Fibroblast of lung (primary cell): ENCODE measurements at regions not wholly inside any gene's neighbourhood (a gene's known extent, or its start where the extent isn't known, plus 50 kb on each side); places are given as distances from the start of the nearest gene placed in this dataset.
A peak's percentile ranks its signal among the peaks of the same experiment; 100 is the strongest.

Experiments used
- DNase-seq, 2 donors: peaks; one replicate each; pipeline versions ENCODE4 v3.0.0 to v3.0.0-alpha.2; 2010; ENCODE audit warnings: low read depth in 2 of 2
- H2AFZ ChIP-seq: 2 replicates; pipeline ENCODE4 v1.5.1; 2012; ENCODE audit warnings: low read length, control low read depth, inconsistent platforms
- H3K27ac ChIP-seq: 2 replicates; pipeline ENCODE4 v1.5.1; 2011; ENCODE audit warnings: low read length, control low read depth; ENCODE audit not compliant: insufficient read depth
- H3K27me3 ChIP-seq: 2 replicates; pipeline ENCODE4 v1.5.1; 2011; ENCODE audit warnings: mild to moderate bottlenecking, low read length; ENCODE audit not compliant: control insufficient read depth, insufficient read depth
- H3K36me3 ChIP-seq: 2 replicates; pipeline ENCODE4 v1.5.1; 2011; ENCODE audit warnings: low read length; ENCODE audit not compliant: control insufficient read depth, insufficient read depth
- H3K4me1 ChIP-seq: 2 replicates; pipeline ENCODE4 v1.5.1; 2011; ENCODE audit warnings: low read length; ENCODE audit not compliant: control insufficient read depth, insufficient read depth; ENCODE audit errors: extremely low read depth
- H3K4me2 ChIP-seq: 2 replicates; pipeline ENCODE4 v1.5.1; 2011; ENCODE audit warnings: low read length, control low read depth; ENCODE audit not compliant: insufficient read depth; ENCODE audit errors: extremely low read depth
- H3K4me3 ChIP-seq, 4 experiments: fragments of 200-600 bp in 1 of 4; sonication (generic) in 1 of 4; replicated peaks in 1 of 4; 2 replicates each; pipeline ENCODE4 v1.5.1; 2011 to 2016; ENCODE audit warnings: low read length in 4 of 4, low read depth in 3 of 4, mild to moderate bottlenecking in 3 of 4, control low read depth in 2 of 4, inconsistent platforms in 1 of 4, mixed read lengths in 1 of 4; ENCODE audit not compliant: insufficient read depth in 1 of 4; ENCODE audit errors: control extremely low read depth in 1 of 4
- H3K79me2 ChIP-seq: 2 replicates; pipeline ENCODE4 v1.5.1; 2012; ENCODE audit warnings: mild to moderate bottlenecking, low read length, inconsistent platforms; ENCODE audit not compliant: control insufficient read depth, insufficient read depth
- H3K9ac ChIP-seq: 2 replicates; pipeline ENCODE4 v1.5.1; 2011; ENCODE audit warnings: mild to moderate bottlenecking, low read length, control low read depth; ENCODE audit not compliant: insufficient read depth
- H3K9me3 ChIP-seq: 2 replicates; pipeline ENCODE4 v1.5.1; 2012; ENCODE audit warnings: low read depth, low read length; ENCODE audit not compliant: control insufficient read depth, insufficient read depth
- H4K20me1 ChIP-seq: 2 replicates; pipeline ENCODE4 v1.5.1; 2011; ENCODE audit warnings: low read length; ENCODE audit not compliant: control insufficient read depth, insufficient read depth; ENCODE audit errors: extremely low read depth
- CTCF ChIP-seq, 2 donors: IDR thresholded peaks in 1 of 2; conservative IDR thresholded peaks in 1 of 2; 1 replicate in 1 of 2; 2 replicates in 1 of 2; pipeline ENCODE4 v1.5.1; 2011 to 2012; ENCODE audit warnings: low read length in 2 of 2, control low read depth in 1 of 2, inconsistent platforms in 1 of 2, low read depth in 1 of 2, mild to moderate bottlenecking in 1 of 2
- EZH2 ChIP-seq: IDR thresholded peaks from 2 replicates; pipeline ENCODE4 v1.5.1; 2012; ENCODE audit warnings: low read length, control low read depth, mild to moderate bottlenecking; ENCODE audit errors: missing control alignments

- Histone ChIP-seq H3K27me3 (no peaks in the 10 kb centered on the region), H3K9me3 (no peaks in the 10 kb centered on the region), H3K27ac (no peak overlapping the region), H3K36me3 (no peaks in the 10 kb centered on the region), H3K4me3 (no peak overlapping the region), H2AFZ (no peak overlapping the region), H3K4me1 (no peaks in the 10 kb centered on the region), H3K79me2 (no peaks in the 10 kb centered on the region), H3K4me2 (no peak overlapping the region), H4K20me1 (no peaks in the 10 kb centered on the region), H3K9ac (no peak overlapping the region)
- DNase-seq, result peak in 1 of 2 donors; percentile 3
- no peak for TF ChIP-seq EZH2
- TF ChIP-seq CTCF (conservative IDR thresholded peaks at IDR 0.05 in 1 of 2, IDR thresholded peaks at IDR 0.05 in 1 of 2; ENCODE audit: low read depth in 1 of 2, low read length in 2 of 2), result no peak
Observed at GRCh38 chr3:87120881-87121280, 106.2 kb upstream of the CHMP2B start.

- Histone ChIP-seq H3K27me3 (no peaks in the 10 kb centered on the region), H2AFZ (no peak overlapping the region), H3K4me3 (no peak overlapping the region), H3K9me3 (no peaks in the 10 kb centered on the region), H3K27ac (no peak overlapping the region), H3K4me1 (no peaks in the 10 kb centered on the region), H4K20me1 (no peaks in the 10 kb centered on the region), H3K36me3 (no peaks in the 10 kb centered on the region), H3K9ac (no peak overlapping the region), H3K79me2 (no peaks in the 10 kb centered on the region), H3K4me2 (no peak overlapping the region)
- no peak for DNase-seq
- no peak for TF ChIP-seq EZH2
- no peak for TF ChIP-seq CTCF (conservative IDR thresholded peaks at IDR 0.05 in 1 of 2, IDR thresholded peaks at IDR 0.05 in 1 of 2; ENCODE audit: low read depth in 1 of 2, low read length in 2 of 2)
Observed at GRCh38 chr3:87120236-87120635, 106.9 kb upstream of the CHMP2B start.

DNA sequence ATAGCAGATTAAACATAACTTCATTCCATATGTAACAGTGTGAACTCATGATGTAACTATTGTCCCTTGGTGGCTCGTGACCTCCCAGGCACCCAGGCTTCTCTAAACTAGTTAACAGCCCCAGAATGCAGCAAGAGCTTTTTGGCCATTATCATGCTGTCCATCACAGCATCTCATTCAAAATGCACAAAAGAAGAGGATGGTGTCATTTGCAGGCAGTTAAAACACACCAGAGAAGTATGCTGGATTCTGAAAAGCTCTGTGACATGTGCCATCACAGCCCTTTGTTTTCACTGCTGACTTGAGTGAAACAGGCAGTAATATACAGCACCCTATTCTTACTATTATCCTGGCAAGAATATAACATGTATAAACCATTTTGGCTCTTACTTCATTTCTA lies 117.6 kb upstream of the CHMP2B start:
- Histone ChIP-seq H2AFZ (no peak overlapping the region), H4K20me1 (no peaks in the 10 kb centered on the region), H3K4me1 (no peaks in the 10 kb centered on the region), H3K36me3 (no peaks in the 10 kb centered on the region), H3K79me2 (no peaks in the 10 kb centered on the region), H3K9ac (no peak overlapping the region), H3K27me3 (no peaks in the 10 kb centered on the region), H3K9me3 (no peaks in the 10 kb centered on the region), H3K27ac (no peak overlapping the region), H3K4me3 (no peak overlapping the region), H3K4me2 (no peak overlapping the region)
- DNase-seq, result no peak
- TF ChIP-seq EZH2 (no peak), CTCF (conservative IDR thresholded peaks at IDR 0.05 in 1 of 2, IDR thresholded peaks at IDR 0.05 in 1 of 2; ENCODE audit: low read depth in 1 of 2, low read length in 2 of 2) (no peak)
